Muscle layer of duodenum (tissue), 2 donors: ENCODE measurements at regions not wholly inside any gene's neighbourhood (a gene's known extent, or its start where the extent isn't known, plus 50 kb on each side); places are given as distances from the start of the nearest gene placed in this dataset.

Experiments used
- H3K27ac ChIP-seq: one replicate; pipeline ENCODE4 v1.7.0; 2013; ENCODE audit warnings: mild to moderate bottlenecking, low read length
- H3K27me3 ChIP-seq: one replicate; pipeline ENCODE4 v1.7.0; 2013; ENCODE audit warnings: low read depth, mild to moderate bottlenecking, control low read depth, low read length
- H3K36me3 ChIP-seq, 2 donors: one replicate each; pipeline ENCODE4 v1.7.0; 2013; ENCODE audit warnings: low read length in 2 of 2, control low read depth in 1 of 2, mild to moderate bottlenecking in 1 of 2; ENCODE audit not compliant: insufficient read depth in 2 of 2, control insufficient read depth in 1 of 2
- H3K4me1 ChIP-seq, 2 donors: one replicate each; pipeline ENCODE4 v1.7.0; 2013; ENCODE audit warnings: low read length in 2 of 2, mild to moderate bottlenecking in 2 of 2, control low read depth in 1 of 2, moderate library complexity in 1 of 2; ENCODE audit not compliant: insufficient read depth in 2 of 2, control insufficient read depth in 1 of 2
- H3K4me3 ChIP-seq, 2 donors: one replicate each; pipeline ENCODE4 v1.7.0; 2013; ENCODE audit warnings: low read length in 2 of 2, low read depth in 1 of 2, mild to moderate bottlenecking in 1 of 2
- H3K9me3 ChIP-seq, 2 donors: one replicate each; pipeline ENCODE4 v1.7.0; 2013; ENCODE audit warnings: low read length in 2 of 2, control low read depth in 1 of 2, mild to moderate bottlenecking in 1 of 2; ENCODE audit not compliant: control insufficient read depth in 1 of 2
- donor health status: healthy.

GRCh38 chr18:48488388-48488850 is 50.4 kb upstream of the CTIF start:
- no peaks in the 10 kb centered on the region for H3K27me3 ChIP-seq
- H3K27ac ChIP-seq, result no peak overlapping the region
- H3K9me3 ChIP-seq, result no peaks in the 10 kb centered on the region
- H3K4me1 ChIP-seq, result peaks cover 0 to 3% of the 10 kb centered on the region in 2 donors
- H3K4me3 ChIP-seq, result no peak overlapping the region
- H3K36me3 ChIP-seq, result no peaks in the 10 kb centered on the region

GRCh38 chr18:48486754-48487153 is 52.1 kb upstream of the CTIF start:
- H3K27ac ChIP-seq, result no peak overlapping the region
- H3K36me3 ChIP-seq, result no peaks in the 10 kb centered on the region
- no peak overlapping the region for H3K4me3 ChIP-seq
- no peaks in the 10 kb centered on the region for H3K4me1 ChIP-seq
- H3K9me3 ChIP-seq, result no peaks in the 10 kb centered on the region
- H3K27me3 ChIP-seq, result no peaks in the 10 kb centered on the region

GRCh38 chr18:48485828-48486405 is 52.9 kb upstream of the CTIF start:
- H3K4me1 ChIP-seq, result no peaks in the 10 kb centered on the region
- H3K27me3 ChIP-seq, result no peaks in the 10 kb centered on the region
- H3K27ac ChIP-seq, result no peak overlapping the region
- H3K36me3 ChIP-seq, result no peaks in the 10 kb centered on the region
- H3K9me3 ChIP-seq, result no peaks in the 10 kb centered on the region
- no peak overlapping the region for H3K4me3 ChIP-seq

GRCh38 chr18:48481092-48481491 is 57.7 kb upstream of the CTIF start:
- H3K36me3 ChIP-seq, result no peaks in the 10 kb centered on the region
- no peak overlapping the region for H3K27ac ChIP-seq
- no peaks in the 10 kb centered on the region for H3K27me3 ChIP-seq
- no peak overlapping the region for H3K4me3 ChIP-seq
- H3K4me1 ChIP-seq, result no peaks in the 10 kb centered on the region
- H3K9me3 ChIP-seq, result no peaks in the 10 kb centered on the region

GRCh38 chr18:48479531-48479930 is 59.3 kb upstream of the CTIF start:
- no peak overlapping the region for H3K4me3 ChIP-seq
- H3K4me1 ChIP-seq, result no peaks in the 10 kb centered on the region
- H3K27ac ChIP-seq, result no peak overlapping the region
- H3K27me3 ChIP-seq, result no peaks in the 10 kb centered on the region
- H3K9me3 ChIP-seq, result no peaks in the 10 kb centered on the region
- H3K36me3 ChIP-seq, result no peaks in the 10 kb centered on the region

- H3K9me3 ChIP-seq, result peaks cover 0 to 2% of the 10 kb centered on the region in 2 donors
- H3K27me3 ChIP-seq, result no peaks in the 10 kb centered on the region
- H3K27ac ChIP-seq, result no peak overlapping the region
- H3K4me3 ChIP-seq, result no peak overlapping the region
- no peaks in the 10 kb centered on the region for H3K4me1 ChIP-seq
- no peaks in the 10 kb centered on the region for H3K36me3 ChIP-seq
These were observed 61.5 kb upstream of the CTIF start for GRCh38 chr18:48477348-48477747.

- H3K27ac ChIP-seq, result no peak overlapping the region
- H3K36me3 ChIP-seq, result no peaks in the 10 kb centered on the region
- H3K4me1 ChIP-seq, result no peaks in the 10 kb centered on the region
- no peak overlapping the region for H3K4me3 ChIP-seq
- H3K27me3 ChIP-seq, result no peaks in the 10 kb centered on the region
- H3K9me3 ChIP-seq, result peaks cover 0 to 5% of the 10 kb centered on the region in 2 donors
These were observed 62.3 kb upstream of the CTIF start for GRCh38 chr18:48476550-48476917.

GRCh38 chr18:48475635-48476549 is 62.9 kb upstream of the CTIF start:
- H3K4me1 ChIP-seq, result no peaks in the 10 kb centered on the region
- no peaks in the 10 kb centered on the region for H3K27me3 ChIP-seq
- H3K4me3 ChIP-seq, result no peak overlapping the region
- H3K9me3 ChIP-seq, result peaks cover 0 to 5% of the 10 kb centered on the region in 2 donors
- no peak overlapping the region for H3K27ac ChIP-seq
- no peaks in the 10 kb centered on the region for H3K36me3 ChIP-seq

- no peaks in the 10 kb centered on the region for H3K36me3 ChIP-seq
- no peaks in the 10 kb centered on the region for H3K4me1 ChIP-seq
- peaks cover 0 to 5% of the 10 kb centered on the region in 2 donors for H3K9me3 ChIP-seq
- no peak overlapping the region for H3K27ac ChIP-seq
- H3K27me3 ChIP-seq, result no peaks in the 10 kb centered on the region
- H3K4me3 ChIP-seq, result no peak overlapping the region
These were observed 64.6 kb upstream of the ZBTB7C start for GRCh38 chr18:48473816-48474215.

- H3K27me3 ChIP-seq, result no peaks in the 10 kb centered on the region
- H3K27ac ChIP-seq, result no peak overlapping the region
- no peaks in the 10 kb centered on the region for H3K36me3 ChIP-seq
- no peak overlapping the region for H3K4me3 ChIP-seq
- H3K9me3 ChIP-seq, result peaks cover 0 to 5% of the 10 kb centered on the region in 2 donors
- H3K4me1 ChIP-seq, result no peaks in the 10 kb centered on the region
These were observed 63.4 kb upstream of the ZBTB7C start for GRCh38 chr18:48472610-48473009.

- peak overlapping the region; percentile 3 for H3K27ac ChIP-seq
- H3K4me3 ChIP-seq, result no peak overlapping the region
- H3K4me1 ChIP-seq, result no peaks in the 10 kb centered on the region
- H3K27me3 ChIP-seq, result no peaks in the 10 kb centered on the region
- H3K36me3 ChIP-seq, result no peaks in the 10 kb centered on the region
- peaks cover 0 to 5% of the 10 kb centered on the region in 2 donors for H3K9me3 ChIP-seq
These were observed 61.4 kb upstream of the ZBTB7C start for GRCh38 chr18:48470484-48471180.
